B cell (primary cell): ENCODE measurements at regions not wholly inside any gene's neighbourhood (a gene's known extent, or its start where the extent isn't known, plus 50 kb on each side); places are given as distances from the start of the nearest gene placed in this dataset.

ENCODE experiments used
- CTCF ChIP-seq: fragments of 200-600 bp; IDR thresholded peaks from one replicate; pipeline ENCODE4 v1.8.0; 2022; ENCODE audit warnings: antibody characterized with exemption, mild to moderate bottlenecking
- EZH2 ChIP-seq: IDR thresholded peaks from 2 replicates; pipeline ENCODE4 v1.6.1; 2012; ENCODE audit warnings: borderline replicate concordance, low read depth, mild to moderate bottlenecking, moderate library complexity, low read length; ENCODE audit not compliant: insufficient read depth, poor library complexity, severe bottlenecking

- TF ChIP-seq CTCF (no peak), EZH2 (no peak)
Observed at GRCh38 chr5:144812763-144813162, 642.1 kb downstream of the KCTD16 start.
